Heart left ventricle (tissue), 16 donors: ENCODE measurements at regions not wholly inside any gene's neighbourhood (a gene's known extent, or its start where the extent isn't known, plus 50 kb on each side); places are given as distances from the start of the nearest gene placed in this dataset.
A peak's percentile ranks its signal among the peaks of the same experiment; 100 is the strongest.

Source experiments
- ATAC-seq, 4 donors: fragments of 200-7000 bp; cut with Tn5 transposase; one replicate each; pipeline ENCODE4 v1.9.1; 2020 to 2022; ENCODE audit warnings: moderate library complexity in 4 of 4, mild to moderate bottlenecking in 3 of 4, moderate number of reproducible peaks in 1 of 4
- DNase-seq, 5 donors: peaks; one replicate each; pipeline ENCODE4 v3.0.0-alpha.2; 2020
- H3K27ac ChIP-seq, 12 donors: fragments of 200-600 bp; sonication (generic) in 4 of 12; one replicate each; pipeline versions ENCODE4 v1.5.0 to v1.8.0; 2016 to 2022; ENCODE audit warnings: mild to moderate bottlenecking in 2 of 12
- H3K27me3 ChIP-seq, 9 donors: fragments of 200-600 bp; sonication (generic) in 2 of 9; one replicate each; pipeline versions ENCODE4 v1.5.1 to v1.8.0; 2016 to 2022; ENCODE audit warnings: mild to moderate bottlenecking in 3 of 9
- H3K36me3 ChIP-seq, 9 donors: fragments of 200-600 bp; sonication (generic) in 2 of 9; one replicate each; pipeline versions ENCODE4 v1.5.0 to v1.8.0; 2018 to 2022; ENCODE audit warnings: mild to moderate bottlenecking in 2 of 9
- H3K4me1 ChIP-seq, 12 donors: fragments of 200-600 bp; sonication (generic) in 4 of 12; one replicate each; pipeline versions ENCODE4 v1.5.0 to v1.8.0; 2016 to 2022; ENCODE audit warnings: mild to moderate bottlenecking in 3 of 12
- H3K4me3 ChIP-seq, 12 donors: fragments of 200-600 bp; sonication (generic) in 4 of 12; one replicate each; pipeline versions ENCODE4 v1.5.0 to v1.8.0; 2017 to 2022; ENCODE audit warnings: mild to moderate bottlenecking in 9 of 12, moderate library complexity in 4 of 12
- H3K9me3 ChIP-seq, 12 donors: fragments of 200-600 bp; sonication (generic) in 4 of 12; one replicate each; pipeline versions ENCODE4 v1.5.0 to v1.8.0; 2016 to 2022; ENCODE audit warnings: mild to moderate bottlenecking in 1 of 12
- POLR2A ChIP-seq, 2 donors: fragments of 450-650 bp; IDR thresholded peaks; one replicate each; pipeline ENCODE4 v1.6.1; 2017; ENCODE audit warnings: antibody characterized with exemption in 2 of 2, mild to moderate bottlenecking in 2 of 2, moderate library complexity in 2 of 2
- WGBS, 4 donors: extraction: QIAGEN DNeasy Blood & Tissue Kit in 2 of 4; methylation state at CpG; one replicate each; pipeline versions ENCODE4 v1.1.5 to v1.1.7; 2013 to 2018; 5-methylcytosine and 5-hydroxymethylcytosine counted together
- intact Hi-C, 10 donors: fragments of 100-400 bp; cut with DNase I; formaldehyde crosslinking; loops; one replicate each; pipeline versions ENCODE4 v1.11.1 to v1.14.2; 2022
- TF ChIP-seq, protein P1 (sequence below), 12 donors: fragments of 200-600 bp; sonication (generic) in 4 of 12; IDR thresholded peaks; one replicate each; pipeline versions ENCODE4 v1.5.0 to v1.8.0; 2018 to 2022; ENCODE audit warnings: antibody characterized with exemption in 12 of 12, mild to moderate bottlenecking in 5 of 12
- donor health status: ischemic (EF 13 %, LVEDD 7.1; RV severe dilation, severe dysfunction).
- donor health status: healthy with polysubstance abuse.
- donor health status: DM: no; HTN: yes; CAD: no.
- donor health status: DM: no; HTN: no; CAD: no.
- donor health status: ischemic (EF 25% LVEDD 6.9; RV normal size, moderate dysfunction).
- donor health status: ischemic (EF 25% LVEDD 5.7; RV mildly dilated, moderate dysfunction).
- donor health status: healthy.
- donor health status: DM: yes; HTN: yes; CAD: no.
- donor health status: ischemic (EF 35%, LVEDD 5.7; RV mildly dilated, moderate dysfunction).
- donor health status: nonischemic (EF 11% LVEDD 7.7; RV severe dilation, severe dysfunction).
- donor health status: DM: yes; HTN: yes; CAD: no.
- donor health status: PGD.
- donor health status: ischemic (EF 29% LVEDD 5.4; RV normal size, mild dysfunction).
- donor health status: nonischemic (EF 23%, LVEDD 6.1; RV moderate dilation, normal function).

- Histone ChIP-seq H3K27me3 (no peaks in the 10 kb centered on the region), H3K9me3 (no peaks in the 10 kb centered on the region), H3K36me3 (no peaks in the 10 kb centered on the region), H3K4me1 (no peaks in the 10 kb centered on the region), H3K4me3 (no peak overlapping the region), H3K27ac (no peak overlapping the region)
- intact Hi-C loops, result no loop called here
- DNase-seq, result no peak
- 87 to 92% (median 92%) methylated on average over 8 of the region's 8 CpGs for WGBS, 4 donors
- peak in 1 of 4 donors; percentile 22 for ATAC-seq
- TF ChIP-seq, protein P1, sequence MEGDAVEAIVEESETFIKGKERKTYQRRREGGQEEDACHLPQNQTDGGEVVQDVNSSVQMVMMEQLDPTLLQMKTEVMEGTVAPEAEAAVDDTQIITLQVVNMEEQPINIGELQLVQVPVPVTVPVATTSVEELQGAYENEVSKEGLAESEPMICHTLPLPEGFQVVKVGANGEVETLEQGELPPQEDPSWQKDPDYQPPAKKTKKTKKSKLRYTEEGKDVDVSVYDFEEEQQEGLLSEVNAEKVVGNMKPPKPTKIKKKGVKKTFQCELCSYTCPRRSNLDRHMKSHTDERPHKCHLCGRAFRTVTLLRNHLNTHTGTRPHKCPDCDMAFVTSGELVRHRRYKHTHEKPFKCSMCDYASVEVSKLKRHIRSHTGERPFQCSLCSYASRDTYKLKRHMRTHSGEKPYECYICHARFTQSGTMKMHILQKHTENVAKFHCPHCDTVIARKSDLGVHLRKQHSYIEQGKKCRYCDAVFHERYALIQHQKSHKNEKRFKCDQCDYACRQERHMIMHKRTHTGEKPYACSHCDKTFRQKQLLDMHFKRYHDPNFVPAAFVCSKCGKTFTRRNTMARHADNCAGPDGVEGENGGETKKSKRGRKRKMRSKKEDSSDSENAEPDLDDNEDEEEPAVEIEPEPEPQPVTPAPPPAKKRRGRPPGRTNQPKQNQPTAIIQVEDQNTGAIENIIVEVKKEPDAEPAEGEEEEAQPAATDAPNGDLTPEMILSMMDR (IDR thresholded peaks at IDR 0.05), result no peak
- TF ChIP-seq POLR2A (IDR thresholded peaks at IDR 0.05), result no peak
Observed at GRCh38 chr9:108445431-108446071, 410.2 kb downstream of the ACTL7B start.

- peak overlapping the region in 2 of 12 donors; percentile 7 to 23 for H3K27ac ChIP-seq
- no peak for TF ChIP-seq POLR2A (IDR thresholded peaks at IDR 0.05)
- TF ChIP-seq, protein P1 (IDR thresholded peaks at IDR 0.05), result no peak
- 58 to 77% (median 69%) methylated on average over 5 of the region's 5 CpGs for WGBS, 4 donors
- no peaks in the 10 kb centered on the region for H3K4me1 ChIP-seq
- no peak for DNase-seq
- H3K9me3 ChIP-seq, result no peaks in the 10 kb centered on the region
- no peaks in the 10 kb centered on the region for H3K27me3 ChIP-seq
- intact Hi-C loops, result no loop called here
- no peaks in the 10 kb centered on the region for H3K36me3 ChIP-seq
- no peak for ATAC-seq
- no peak overlapping the region for H3K4me3 ChIP-seq
Observed at GRCh38 chr9:108444400-108445358, 411.1 kb downstream of the ACTL7B start.

DNA sequence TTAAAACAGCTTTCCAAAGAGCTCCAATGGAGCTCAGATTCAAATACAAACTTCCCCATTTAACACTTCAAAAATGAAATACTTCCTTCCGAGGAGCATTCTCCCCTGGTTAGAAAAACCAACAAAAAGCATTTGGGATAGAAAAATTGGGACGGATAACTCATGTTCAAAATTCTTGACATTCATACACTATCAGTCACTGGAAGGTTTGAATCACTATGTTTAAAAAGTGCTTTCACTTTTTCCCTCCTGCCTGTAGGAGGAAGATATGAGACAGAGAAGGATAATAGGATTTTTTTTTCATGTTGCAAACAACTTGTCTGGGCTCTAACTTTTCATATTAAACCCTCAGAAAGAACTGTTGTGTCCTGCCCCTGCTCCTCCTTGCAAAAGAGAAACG, 412.0 kb downstream of the ACTL7B start:
- WGBS, 4 donors, result 49 to 62% (median 59%) methylated on average over 3 of the region's 3 CpGs
- no peaks in the 10 kb centered on the region for H3K36me3 ChIP-seq
- no peaks in the 10 kb centered on the region for H3K27me3 ChIP-seq
- intact Hi-C loops, result no loop called here
- H3K9me3 ChIP-seq, result no peaks in the 10 kb centered on the region
- ATAC-seq (no peak), DNase-seq (no peak)
- H3K27ac ChIP-seq, result peak overlapping the region in 1 of 12 donors; percentile 23
- no peaks in the 10 kb centered on the region for H3K4me1 ChIP-seq
- H3K4me3 ChIP-seq, result no peak overlapping the region
- TF ChIP-seq POLR2A (IDR thresholded peaks at IDR 0.05), result no peak
- TF ChIP-seq, protein P1 (IDR thresholded peaks at IDR 0.05), result no peak

GRCh38 chr9:108443019-108443633, 412.7 kb downstream of the ACTL7B start:
- no peak overlapping the region for H3K27ac ChIP-seq
- H3K4me3 ChIP-seq, result no peak overlapping the region
- TF ChIP-seq, protein P1 (IDR thresholded peaks at IDR 0.05), result no peak
- no peak for TF ChIP-seq POLR2A (IDR thresholded peaks at IDR 0.05)
- H3K27me3 ChIP-seq, result no peaks in the 10 kb centered on the region
- H3K36me3 ChIP-seq, result no peaks in the 10 kb centered on the region
- DNase-seq (no peak), ATAC-seq (no peak)
- no peaks in the 10 kb centered on the region for H3K9me3 ChIP-seq
- 52 to 61% (median 52%) methylated on average over 6 of the region's 6 CpGs for WGBS, 4 donors
- intact Hi-C loops, result no loop called here
- no peaks in the 10 kb centered on the region for H3K4me1 ChIP-seq
